HEK293T (cell line): ENCODE measurements at regions not wholly inside any gene's neighbourhood (a gene's known extent, or its start where the extent isn't known, plus 50 kb on each side); places are given as distances from the start of the nearest gene placed in this dataset.

Source experiments
- CTCF ChIA-PET: fragments of 350-600 bp; formaldehyde crosslinking; extraction: SDS; loops from one replicate; lab custom pipeline; 2021; ENCODE audit warnings: antibody characterized with exemption, inconsistent platforms; lab: Yijun Ruan, JAX
- POLR2A ChIA-PET: fragments of 350-600 bp; formaldehyde crosslinking; extraction: SDS; loops from one replicate; lab custom pipeline; 2020; ENCODE audit warnings: antibody characterized with exemption, inconsistent platforms; lab: Yijun Ruan, JAX
- DNase-seq: peaks from one replicate; pipeline ENCODE4 v3.0.0; 2012; ENCODE audit warnings: mixed read lengths; ENCODE audit errors: extremely low spot score
- ARNT ChIP-seq: fragments of 450-650 bp; IDR thresholded peaks from 2 replicates; pipeline ENCODE4 v1.6.1; 2017; ENCODE audit warnings: mild to moderate bottlenecking
- BHLHE40 ChIP-seq: fragments of 450-650 bp; IDR thresholded peaks from 2 replicates; pipeline ENCODE4 v1.6.1; 2016; ENCODE audit warnings: mild to moderate bottlenecking, moderate library complexity, borderline replicate concordance
- CTBP1 ChIP-seq: fragments of 450-650 bp; IDR thresholded peaks from 2 replicates; pipeline ENCODE4 v1.6.1; 2016; ENCODE audit warnings: borderline replicate concordance
- ELF4 ChIP-seq: fragments of 450-650 bp; IDR thresholded peaks from 2 replicates; pipeline ENCODE4 v1.6.1; 2017; ENCODE audit warnings: antibody characterized with exemption
- FOXA1 ChIP-seq: fragments of 450-650 bp; IDR thresholded peaks from 2 replicates; pipeline ENCODE4 v1.6.1; 2016; ENCODE audit warnings: mild to moderate bottlenecking
- FOXK2 ChIP-seq: fragments of 450-650 bp; IDR thresholded peaks from 2 replicates; pipeline ENCODE4 v1.6.1; 2016; ENCODE audit warnings: mild to moderate bottlenecking
- FOXM1 ChIP-seq: fragments of 450-650 bp; IDR thresholded peaks from 2 replicates; pipeline ENCODE4 v1.6.1; 2017; ENCODE audit warnings: mild to moderate bottlenecking, borderline replicate concordance
- HDGF ChIP-seq: fragments of 450-650 bp; IDR thresholded peaks from 2 replicates; pipeline ENCODE4 v1.6.1; 2017; ENCODE audit warnings: antibody characterized with exemption, borderline replicate concordance
- L3MBTL2 ChIP-seq: fragments of 450-650 bp; conservative IDR thresholded peaks from 2 replicates; pipeline ENCODE4 v1.6.1; 2016; ENCODE audit warnings: mild to moderate bottlenecking
- LEF1 ChIP-seq: fragments of 450-650 bp; IDR thresholded peaks from 2 replicates; pipeline ENCODE4 v1.6.1; 2017; ENCODE audit warnings: mild to moderate bottlenecking, borderline replicate concordance
- NFRKB ChIP-seq: fragments of 450-650 bp; IDR thresholded peaks from 2 replicates; pipeline ENCODE4 v1.6.1; 2016; ENCODE audit warnings: mild to moderate bottlenecking, moderate library complexity
- PKNOX1 ChIP-seq: fragments of 450-650 bp; IDR thresholded peaks from 2 replicates; pipeline ENCODE4 v1.6.1; 2016
- SP1 ChIP-seq: fragments of 450-650 bp; IDR thresholded peaks from 2 replicates; pipeline ENCODE4 v1.6.1; 2017
- SUZ12 ChIP-seq: fragments of 450-650 bp; IDR thresholded peaks from 2 replicates; pipeline ENCODE4 v1.6.1; 2016; ENCODE audit warnings: mild to moderate bottlenecking
- TARDBP ChIP-seq: fragments of 450-650 bp; IDR thresholded peaks from 2 replicates; pipeline ENCODE4 v1.6.1; 2016
- ZNF384 ChIP-seq: fragments of 450-650 bp; IDR thresholded peaks from 2 replicates; pipeline ENCODE4 v1.6.1; 2016

GRCh38 chr10:50999163-50999562 is 75.1 kb upstream of the PRKG1 start:
- no peak for DNase-seq
- CTCF ChIA-PET, result no interaction called here
- TF ChIP-seq FOXK2, result no peak
- TF ChIP-seq NFRKB, result no peak
- TF ChIP-seq ZNF384, result no peak
- TF ChIP-seq SUZ12, result no peak
- no peak for TF ChIP-seq HDGF
- no peak for TF ChIP-seq ARNT
- TF ChIP-seq LEF1, result no peak
- TF ChIP-seq ELF4, result no peak
- POLR2A ChIA-PET, result no interaction called here

GRCh38 chr10:51000164-51000563 is 74.1 kb upstream of the PRKG1 start:
- DNase-seq, result no peak
- no peak for TF ChIP-seq ELF4
- TF ChIP-seq ARNT, result no peak
- no peak for TF ChIP-seq SP1
- TF ChIP-seq FOXM1, result no peak
- no peak for TF ChIP-seq PKNOX1
- no peak for TF ChIP-seq L3MBTL2
- no peak for TF ChIP-seq TARDBP
- no peak for TF ChIP-seq ZNF384
- no peak for TF ChIP-seq BHLHE40
- TF ChIP-seq FOXA1, result no peak
- TF ChIP-seq NFRKB, result no peak
- TF ChIP-seq FOXK2, result no peak
- TF ChIP-seq LEF1, result no peak
- no peak for TF ChIP-seq HDGF
- TF ChIP-seq CTBP1, result no peak
- no peak for TF ChIP-seq SUZ12
- POLR2A ChIA-PET, result interaction anchor here (0.9 kb wide), 1 partner anchor 8 kb away, joined by 3 read pairs; no protein-coding TSS in a partner anchor
- CTCF ChIA-PET, result interaction anchor here (0.8 to 0.9 kb wide), 2 partner anchors 292 to 1308 kb away, joined by 3 to 6 read pairs; no protein-coding TSS in a partner anchor

GRCh38 chr10:51000976-51001375 is 73.3 kb upstream of the PRKG1 start:
- ChIA-PET CTCF (no interaction called here), POLR2A (interaction anchor here (0.9 kb wide), 1 partner anchor 9 kb away, joined by 3 read pairs; no protein-coding TSS in a partner anchor)
- no peak for DNase-seq
- no peak for TF ChIP-seq HDGF

- POLR2A ChIA-PET, result no interaction called here
- DNase-seq, result peak; percentile 37
- 0 out of 2 replicates have a peak, but pooled peaks have one; percentile 11 for TF ChIP-seq L3MBTL2
- TF ChIP-seq PKNOX1, result no peak
- no peak for TF ChIP-seq HDGF
- CTCF ChIA-PET, result no interaction called here
Measured at GRCh38 chr10:51001587-51001986, 72.7 kb upstream of the PRKG1 start.

GRCh38 chr10:51002469-51002868 is 71.8 kb upstream of the PRKG1 start:
- POLR2A ChIA-PET, result no interaction called here
- DNase-seq, result no peak
- CTCF ChIA-PET, result no interaction called here
- TF ChIP-seq SUZ12 (no peak), HDGF (no peak), TARDBP (no peak), FOXK2 (no peak)

- CTCF ChIA-PET, result interaction anchor here (0.7 kb wide), 1 partner anchor 434 kb away, joined by 3 read pairs; no protein-coding TSS in a partner anchor
- TF ChIP-seq SUZ12 (no peak), SP1 (no peak), BHLHE40 (no peak), TARDBP (no peak), ARNT (no peak), FOXK2 (no peak), PKNOX1 (no peak), L3MBTL2 (no peak), CTBP1 (no peak), FOXA1 (no peak), FOXM1 (no peak), ZNF384 (no peak)
- POLR2A ChIA-PET, result no interaction called here
- DNase-seq, result no peak
Measured at GRCh38 chr10:51004776-51005175, 69.5 kb upstream of the PRKG1 start.

GRCh38 chr10:51005551-51005950 is 68.7 kb upstream of the PRKG1 start:
- POLR2A ChIA-PET, result interaction anchor here (1.2 kb wide), 1 partner anchor 13 kb away, joined by 7 read pairs; no protein-coding TSS in a partner anchor
- no peak for TF ChIP-seq CTBP1
- TF ChIP-seq FOXA1, result no peak
- TF ChIP-seq TARDBP, result no peak
- no peak for TF ChIP-seq L3MBTL2
- TF ChIP-seq ARNT, result no peak
- CTCF ChIA-PET, result no interaction called here
- DNase-seq, result no peak
